ENCODE measurements at regions not wholly inside any gene's neighbourhood (a gene's known extent, or its start where the extent isn't known, plus 50 kb on each side); places are given as distances from the start of the nearest gene placed in this dataset.

- TF ChIP-seq POLR2AphosphoS5 (IDR thresholded peaks at IDR 0.05; ENCODE audit: low read depth, low read length) (no peak), SIN3A (IDR thresholded peaks at IDR 0.05; ENCODE audit: borderline replicate concordance, insufficient read depth, low read length) (no peak)
Observed at GRCh38 chr15:36039996-36040572, 494.1 kb upstream of the DPH6 start.
